ENCODE measurements at regions not wholly inside any gene's neighbourhood (a gene's known extent, or its start where the extent isn't known, plus 50 kb on each side); places are given as distances from the start of the nearest gene placed in this dataset.

- TF ChIP-seq REST (IDR thresholded peaks at IDR 0.05; ENCODE audit: low read depth, low read length): no peak
- peak; percentile 70; the same call in 1 of the 2 replicates for TF ChIP-seq BCL11A (IDR thresholded peaks at IDR 0.05; ENCODE audit: low read depth, low read length)
- TF ChIP-seq IRF4 (IDR thresholded peaks at IDR 0.05; ENCODE audit: low read depth, low read length): peak; percentile 65; the same call in 1 of the 2 replicates
- TF ChIP-seq SRF (IDR thresholded peaks at IDR 0.05; ENCODE audit: low read depth in 2 of 2, low read length in 2 of 2): peak in 1 of 2 experiments; percentile 62; a peak in 1 of 4 replicates
- TF ChIP-seq STAT3 (IDR thresholded peaks at IDR 0.05; ENCODE audit: low read depth, low read length): no peak
- TF ChIP-seq SUPT20H (IDR thresholded peaks at IDR 0.05; ENCODE audit: borderline replicate concordance, control insufficient read depth, low read depth, low read length): no peak
- TF ChIP-seq PML (IDR thresholded peaks at IDR 0.05; ENCODE audit: low read length): no peak; the same call in 1 of the 2 replicates
- no peak for TF ChIP-seq JUND (IDR thresholded peaks at IDR 0.05; ENCODE audit: low read depth, low read length)
- TF ChIP-seq ATF2 (IDR thresholded peaks at IDR 0.05; ENCODE audit: low read length): peak; percentile 74
- TF ChIP-seq EP300 (IDR thresholded peaks at IDR 0.05; ENCODE audit: borderline replicate concordance in 1 of 2, control insufficient read depth in 1 of 2, low read depth in 2 of 2, low read length in 2 of 2): peak in 1 of 2 experiments; percentile 18; a peak in 1 of 4 replicates
- no peak for TF ChIP-seq HCFC1 (IDR thresholded peaks at IDR 0.05; ENCODE audit: low read length)
- no peak for TF ChIP-seq HDAC6 (IDR thresholded peaks at IDR 0.05; ENCODE audit: unreplicated experiment)
Measured at GRCh38 chr4:138003248-138003647, 238.9 kb downstream of the SLC7A11 start (continued).

Data from GM12878 (cell line).